GM12878 (cell line): ENCODE measurements at regions not wholly inside any gene's neighbourhood (a gene's known extent, or its start where the extent isn't known, plus 50 kb on each side); places are given as distances from the start of the nearest gene placed in this dataset.

Experiments
- BHLHE40 ChIP-seq, 2 experiments: fragments of 450-650 bp in 1 of 2; IDR thresholded peaks; 2 replicates each; pipeline ENCODE4 v1.6.1; 2011 to 2017; ENCODE audit warnings: low read depth in 2 of 2, borderline replicate concordance in 1 of 2, improper control_type of control experiment in 1 of 2, low read length in 1 of 2, mild to moderate bottlenecking in 1 of 2
- EP300 ChIP-seq, 2 experiments: fragments of 150-350 bp in 1 of 2; IDR thresholded peaks; 2 replicates each; pipeline ENCODE4 v1.6.1; 2011 to 2012; ENCODE audit warnings: low read depth in 2 of 2, low read length in 2 of 2, borderline replicate concordance in 1 of 2, improper control_type of control experiment in 1 of 2, inconsistent platforms in 1 of 2; ENCODE audit not compliant: control insufficient read depth in 1 of 2
- NRF1 ChIP-seq: conservative IDR thresholded peaks from 2 replicates; pipeline ENCODE4 v1.6.1; 2011; ENCODE audit warnings: mild to moderate bottlenecking, low read depth, low read length, improper control_type of control experiment
- PAX8 ChIP-seq: fragments of 450-650 bp; IDR thresholded peaks from 2 replicates; pipeline ENCODE4 v1.6.1; 2017; ENCODE audit warnings: mild to moderate bottlenecking, moderate library complexity
- SMARCA5 ChIP-seq: fragments of 450-650 bp; IDR thresholded peaks from 2 replicates; pipeline ENCODE4 v1.6.1; 2017; ENCODE audit warnings: mild to moderate bottlenecking
- SPI1 ChIP-seq: IDR thresholded peaks from 2 replicates; pipeline ENCODE4 v1.6.1; 2011; ENCODE audit warnings: low read depth, mild to moderate bottlenecking, low read length, moderate library complexity, borderline replicate concordance; ENCODE audit not compliant: insufficient read depth
- TAF1 ChIP-seq: IDR thresholded peaks from 2 replicates; pipeline ENCODE4 v1.6.1; 2011; ENCODE audit warnings: mild to moderate bottlenecking, low read depth, low read length, borderline replicate concordance
- YY1 ChIP-seq: IDR thresholded peaks from 2 replicates; pipeline ENCODE4 v1.6.1; 2011; ENCODE audit warnings: low read depth, mild to moderate bottlenecking, low read length
- TF ChIP-seq, protein P1 (sequence below): fragments of 450-650 bp; IDR thresholded peaks from 2 replicates; pipeline ENCODE4 v1.6.1; 2016; ENCODE audit warnings: mild to moderate bottlenecking, moderate library complexity, borderline replicate concordance
- TF ChIP-seq, protein P2 (sequence below): fragments of 450-650 bp; IDR thresholded peaks from 2 replicates; pipeline ENCODE4 v1.6.1; 2018; ENCODE audit warnings: mild to moderate bottlenecking, low read depth, moderate library complexity; ENCODE audit not compliant: partially characterized antibody
- TF ChIP-seq, protein P3 (sequence below): fragments of 150-350 bp; IDR thresholded peaks from 2 replicates; pipeline ENCODE4 v1.6.1; 2016; ENCODE audit warnings: low read depth, low read length
- TF ChIP-seq, protein P4 (sequence below): fragments of 450-650 bp; IDR thresholded peaks from 2 replicates; pipeline ENCODE4 v1.6.1; 2017; ENCODE audit warnings: antibody characterized with exemption, mild to moderate bottlenecking, moderate library complexity

DNA sequence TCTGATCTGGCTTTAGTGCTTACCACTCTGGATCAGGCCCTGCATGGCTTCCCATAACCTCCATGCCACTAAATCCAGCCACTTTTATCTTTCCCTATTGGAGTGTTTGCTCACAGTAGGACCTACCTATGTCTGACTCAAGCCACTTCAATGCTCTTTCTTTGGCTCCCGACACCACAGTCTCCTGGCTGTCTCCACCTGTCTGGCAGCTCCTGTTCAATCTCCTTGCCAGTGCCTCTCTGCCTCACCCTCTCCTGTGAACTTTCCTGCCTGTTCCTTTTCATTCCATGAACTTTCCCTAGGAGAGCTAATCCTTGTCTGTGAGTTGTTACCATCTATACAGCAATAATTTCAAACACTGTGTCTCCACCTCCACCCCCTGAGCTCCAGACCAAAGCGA, 82.6 kb upstream of the UCN3 start (continued):
- TF ChIP-seq, protein P1, sequence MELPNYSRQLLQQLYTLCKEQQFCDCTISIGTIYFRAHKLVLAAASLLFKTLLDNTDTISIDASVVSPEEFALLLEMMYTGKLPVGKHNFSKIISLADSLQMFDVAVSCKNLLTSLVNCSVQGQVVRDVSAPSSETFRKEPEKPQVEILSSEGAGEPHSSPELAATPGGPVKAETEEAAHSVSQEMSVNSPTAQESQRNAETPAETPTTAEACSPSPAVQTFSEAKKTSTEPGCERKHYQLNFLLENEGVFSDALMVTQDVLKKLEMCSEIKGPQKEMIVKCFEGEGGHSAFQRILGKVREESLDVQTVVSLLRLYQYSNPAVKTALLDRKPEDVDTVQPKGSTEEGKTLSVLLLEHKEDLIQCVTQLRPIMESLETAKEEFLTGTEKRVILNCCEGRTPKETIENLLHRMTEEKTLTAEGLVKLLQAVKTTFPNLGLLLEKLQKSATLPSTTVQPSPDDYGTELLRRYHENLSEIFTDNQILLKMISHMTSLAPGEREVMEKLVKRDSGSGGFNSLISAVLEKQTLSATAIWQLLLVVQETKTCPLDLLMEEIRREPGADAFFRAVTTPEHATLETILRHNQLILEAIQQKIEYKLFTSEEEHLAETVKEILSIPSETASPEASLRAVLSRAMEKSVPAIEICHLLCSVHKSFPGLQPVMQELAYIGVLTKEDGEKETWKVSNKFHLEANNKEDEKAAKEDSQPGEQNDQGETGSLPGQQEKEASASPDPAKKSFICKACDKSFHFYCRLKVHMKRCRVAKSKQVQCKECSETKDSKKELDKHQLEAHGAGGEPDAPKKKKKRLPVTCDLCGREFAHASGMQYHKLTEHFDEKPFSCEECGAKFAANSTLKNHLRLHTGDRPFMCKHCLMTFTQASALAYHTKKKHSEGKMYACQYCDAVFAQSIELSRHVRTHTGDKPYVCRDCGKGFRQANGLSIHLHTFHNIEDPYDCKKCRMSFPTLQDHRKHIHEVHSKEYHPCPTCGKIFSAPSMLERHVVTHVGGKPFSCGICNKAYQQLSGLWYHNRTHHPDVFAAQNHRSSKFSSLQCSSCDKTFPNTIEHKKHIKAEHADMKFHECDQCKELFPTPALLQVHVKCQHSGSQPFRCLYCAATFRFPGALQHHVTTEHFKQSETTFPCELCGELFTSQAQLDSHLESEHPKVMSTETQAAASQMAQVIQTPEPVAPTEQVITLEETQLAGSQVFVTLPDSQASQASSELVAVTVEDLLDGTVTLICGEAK: no peak
- TF ChIP-seq SPI1 (no peak), EP300 (IDR thresholded peaks at IDR 0.05; ENCODE audit: borderline replicate concordance in 1 of 2, control insufficient read depth in 1 of 2, low read depth in 2 of 2, low read length in 2 of 2) (no peak), YY1 (no peak), NRF1 (no peak), PAX8 (no peak), TAF1 (no peak), BHLHE40 (IDR thresholded peaks at IDR 0.05; ENCODE audit: borderline replicate concordance in 1 of 2, low read depth in 2 of 2, low read length in 1 of 2) (no peak), SMARCA5 (no peak)
- TF ChIP-seq, protein P2, sequence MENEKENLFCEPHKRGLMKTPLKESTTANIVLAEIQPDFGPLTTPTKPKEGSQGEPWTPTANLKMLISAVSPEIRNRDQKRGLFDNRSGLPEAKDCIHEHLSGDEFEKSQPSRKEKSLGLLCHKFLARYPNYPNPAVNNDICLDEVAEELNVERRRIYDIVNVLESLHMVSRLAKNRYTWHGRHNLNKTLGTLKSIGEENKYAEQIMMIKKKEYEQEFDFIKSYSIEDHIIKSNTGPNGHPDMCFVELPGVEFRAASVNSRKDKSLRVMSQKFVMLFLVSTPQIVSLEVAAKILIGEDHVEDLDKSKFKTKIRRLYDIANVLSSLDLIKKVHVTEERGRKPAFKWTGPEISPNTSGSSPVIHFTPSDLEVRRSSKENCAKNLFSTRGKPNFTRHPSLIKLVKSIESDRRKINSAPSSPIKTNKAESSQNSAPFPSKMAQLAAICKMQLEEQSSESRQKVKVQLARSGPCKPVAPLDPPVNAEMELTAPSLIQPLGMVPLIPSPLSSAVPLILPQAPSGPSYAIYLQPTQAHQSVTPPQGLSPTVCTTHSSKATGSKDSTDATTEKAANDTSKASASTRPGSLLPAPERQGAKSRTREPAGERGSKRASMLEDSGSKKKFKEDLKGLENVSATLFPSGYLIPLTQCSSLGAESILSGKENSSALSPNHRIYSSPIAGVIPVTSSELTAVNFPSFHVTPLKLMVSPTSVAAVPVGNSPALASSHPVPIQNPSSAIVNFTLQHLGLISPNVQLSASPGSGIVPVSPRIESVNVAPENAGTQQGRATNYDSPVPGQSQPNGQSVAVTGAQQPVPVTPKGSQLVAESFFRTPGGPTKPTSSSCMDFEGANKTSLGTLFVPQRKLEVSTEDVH: no peak
- TF ChIP-seq, protein P3, sequence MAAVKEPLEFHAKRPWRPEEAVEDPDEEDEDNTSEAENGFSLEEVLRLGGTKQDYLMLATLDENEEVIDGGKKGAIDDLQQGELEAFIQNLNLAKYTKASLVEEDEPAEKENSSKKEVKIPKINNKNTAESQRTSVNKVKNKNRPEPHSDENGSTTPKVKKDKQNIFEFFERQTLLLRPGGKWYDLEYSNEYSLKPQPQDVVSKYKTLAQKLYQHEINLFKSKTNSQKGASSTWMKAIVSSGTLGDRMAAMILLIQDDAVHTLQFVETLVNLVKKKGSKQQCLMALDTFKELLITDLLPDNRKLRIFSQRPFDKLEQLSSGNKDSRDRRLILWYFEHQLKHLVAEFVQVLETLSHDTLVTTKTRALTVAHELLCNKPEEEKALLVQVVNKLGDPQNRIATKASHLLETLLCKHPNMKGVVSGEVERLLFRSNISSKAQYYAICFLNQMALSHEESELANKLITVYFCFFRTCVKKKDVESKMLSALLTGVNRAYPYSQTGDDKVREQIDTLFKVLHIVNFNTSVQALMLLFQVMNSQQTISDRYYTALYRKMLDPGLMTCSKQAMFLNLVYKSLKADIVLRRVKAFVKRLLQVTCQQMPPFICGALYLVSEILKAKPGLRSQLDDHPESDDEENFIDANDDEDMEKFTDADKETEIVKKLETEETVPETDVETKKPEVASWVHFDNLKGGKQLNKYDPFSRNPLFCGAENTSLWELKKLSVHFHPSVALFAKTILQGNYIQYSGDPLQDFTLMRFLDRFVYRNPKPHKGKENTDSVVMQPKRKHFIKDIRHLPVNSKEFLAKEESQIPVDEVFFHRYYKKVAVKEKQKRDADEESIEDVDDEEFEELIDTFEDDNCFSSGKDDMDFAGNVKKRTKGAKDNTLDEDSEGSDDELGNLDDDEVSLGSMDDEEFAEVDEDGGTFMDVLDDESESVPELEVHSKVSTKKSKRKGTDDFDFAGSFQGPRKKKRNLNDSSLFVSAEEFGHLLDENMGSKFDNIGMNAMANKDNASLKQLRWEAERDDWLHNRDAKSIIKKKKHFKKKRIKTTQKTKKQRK: no peak
- TF ChIP-seq, protein P4, sequence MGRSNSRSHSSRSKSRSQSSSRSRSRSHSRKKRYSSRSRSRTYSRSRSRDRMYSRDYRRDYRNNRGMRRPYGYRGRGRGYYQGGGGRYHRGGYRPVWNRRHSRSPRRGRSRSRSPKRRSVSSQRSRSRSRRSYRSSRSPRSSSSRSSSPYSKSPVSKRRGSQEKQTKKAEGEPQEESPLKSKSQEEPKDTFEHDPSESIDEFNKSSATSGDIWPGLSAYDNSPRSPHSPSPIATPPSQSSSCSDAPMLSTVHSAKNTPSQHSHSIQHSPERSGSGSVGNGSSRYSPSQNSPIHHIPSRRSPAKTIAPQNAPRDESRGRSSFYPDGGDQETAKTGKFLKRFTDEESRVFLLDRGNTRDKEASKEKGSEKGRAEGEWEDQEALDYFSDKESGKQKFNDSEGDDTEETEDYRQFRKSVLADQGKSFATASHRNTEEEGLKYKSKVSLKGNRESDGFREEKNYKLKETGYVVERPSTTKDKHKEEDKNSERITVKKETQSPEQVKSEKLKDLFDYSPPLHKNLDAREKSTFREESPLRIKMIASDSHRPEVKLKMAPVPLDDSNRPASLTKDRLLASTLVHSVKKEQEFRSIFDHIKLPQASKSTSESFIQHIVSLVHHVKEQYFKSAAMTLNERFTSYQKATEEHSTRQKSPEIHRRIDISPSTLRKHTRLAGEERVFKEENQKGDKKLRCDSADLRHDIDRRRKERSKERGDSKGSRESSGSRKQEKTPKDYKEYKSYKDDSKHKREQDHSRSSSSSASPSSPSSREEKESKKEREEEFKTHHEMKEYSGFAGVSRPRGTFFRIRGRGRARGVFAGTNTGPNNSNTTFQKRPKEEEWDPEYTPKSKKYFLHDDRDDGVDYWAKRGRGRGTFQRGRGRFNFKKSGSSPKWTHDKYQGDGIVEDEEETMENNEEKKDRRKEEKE: no peak
